ENCODE measurements at regions not wholly inside any gene's neighbourhood (a gene's known extent, or its start where the extent isn't known, plus 50 kb on each side); places are given as distances from the start of the nearest gene placed in this dataset.

- DNase-seq (no peak), ATAC-seq (no peak)
- intact Hi-C loops (cut with DNase I): no loop called here
- Histone ChIP-seq H3K27ac (no peak overlapping the region), H3K27me3 (ENCODE audit: low read depth) (no peaks in the 10 kb centered on the region), H3K36me3 (no peaks in the 10 kb centered on the region), H3K4me1 (no peaks in the 10 kb centered on the region), H3K9me3 (no peaks in the 10 kb centered on the region), H3K4me3 (no peak overlapping the region)
- TF ChIP-seq CTCF (IDR thresholded peaks at IDR 0.05): no peak
Measured at GRCh38 chr7:79822620-79823240, 311.9 kb upstream of the GNAI1 start.

DNA sequence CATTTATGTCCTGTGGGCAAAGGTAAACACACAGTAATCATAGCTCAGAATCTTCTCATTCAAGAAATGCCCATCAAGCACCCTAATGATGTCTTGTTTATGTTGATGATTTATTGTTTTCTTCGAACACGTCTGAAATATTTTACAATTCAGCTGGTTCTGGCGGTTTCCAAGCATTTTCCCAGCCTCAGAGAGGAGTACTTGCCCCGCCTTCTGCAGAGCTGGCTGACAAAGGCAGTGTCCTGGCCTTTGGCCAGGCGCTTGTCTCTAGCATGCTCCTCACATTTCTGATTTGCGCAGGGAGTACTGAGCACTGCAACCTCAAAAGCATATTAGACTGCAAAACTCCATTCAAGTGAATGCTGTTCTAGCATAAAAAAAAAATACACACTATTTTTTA is 314.2 kb upstream of the GNAI1 start:
- intact Hi-C loops (cut with DNase I): no loop called here
- no peak overlapping the region for H3K4me3 ChIP-seq
- H3K4me1 ChIP-seq: no peaks in the 10 kb centered on the region
- H3K9me3 ChIP-seq: no peaks in the 10 kb centered on the region
- H3K36me3 ChIP-seq: no peaks in the 10 kb centered on the region
- H3K27ac ChIP-seq: no peak overlapping the region
- DNase-seq (peak; percentile 46), ATAC-seq (no peak)
- no peaks in the 10 kb centered on the region for H3K27me3 ChIP-seq (ENCODE audit: low read depth)
- no peak for TF ChIP-seq CTCF (IDR thresholded peaks at IDR 0.05)

DNA sequence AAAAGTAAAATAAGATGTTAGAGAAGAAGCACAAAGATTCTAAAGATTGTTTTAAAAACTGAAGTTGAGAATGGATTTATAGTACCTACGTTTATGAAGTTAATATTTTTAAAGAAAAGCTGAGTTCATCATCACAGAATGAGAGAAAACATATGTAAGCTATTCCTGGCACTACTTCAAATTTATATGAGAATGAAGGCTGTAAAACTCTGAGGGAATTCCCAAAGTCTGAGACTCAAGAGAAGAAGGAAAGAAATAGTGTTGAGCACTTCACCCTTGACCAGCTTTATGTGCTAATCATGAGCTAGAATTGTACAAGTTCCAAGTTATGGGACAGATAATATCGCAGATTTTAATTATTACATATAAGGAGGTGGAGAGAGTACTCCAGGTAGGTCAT is 323.7 kb upstream of the GNAI1 start:
- no peaks in the 10 kb centered on the region for H3K9me3 ChIP-seq
- ATAC-seq: no peak
- H3K36me3 ChIP-seq: no peaks in the 10 kb centered on the region
- no peak for DNase-seq
- H3K4me1 ChIP-seq: no peaks in the 10 kb centered on the region
- TF ChIP-seq CTCF (IDR thresholded peaks at IDR 0.05): no peak
- no peak overlapping the region for H3K4me3 ChIP-seq
- no peak overlapping the region for H3K27ac ChIP-seq
- H3K27me3 ChIP-seq (ENCODE audit: low read depth): no peaks in the 10 kb centered on the region
- intact Hi-C loops (cut with DNase I): no loop called here

- Histone ChIP-seq H3K4me1 (no peaks in the 10 kb centered on the region), H3K27ac (no peak overlapping the region), H3K4me3 (no peak overlapping the region), H3K27me3 (ENCODE audit: low read depth) (no peaks in the 10 kb centered on the region), H3K36me3 (no peaks in the 10 kb centered on the region), H3K9me3 (no peaks in the 10 kb centered on the region)
- ATAC-seq (no peak), DNase-seq (no peak)
- no peak for TF ChIP-seq CTCF (IDR thresholded peaks at IDR 0.05)
- intact Hi-C loops (cut with DNase I): no loop called here
Measured at GRCh38 chr7:79806161-79806734, 328.4 kb upstream of the GNAI1 start.

- Histone ChIP-seq H3K36me3 (no peaks in the 10 kb centered on the region), H3K9me3 (no peaks in the 10 kb centered on the region), H3K4me1 (no peaks in the 10 kb centered on the region), H3K27me3 (ENCODE audit: low read depth) (no peaks in the 10 kb centered on the region), H3K4me3 (no peak overlapping the region), H3K27ac (no peak overlapping the region)
- intact Hi-C loops (cut with DNase I): no loop called here
- no peak for ATAC-seq
- no peak for DNase-seq
- TF ChIP-seq CTCF (IDR thresholded peaks at IDR 0.05): no peak
Measured at GRCh38 chr7:79790656-79791262, 337.3 kb upstream of the MAGI2 start.

Measured in lower lobe of right lung (tissue), 2 donors.